ENCODE measurements at regions not wholly inside any gene's neighbourhood (a gene's known extent, or its start where the extent isn't known, plus 50 kb on each side); places are given as distances from the start of the nearest gene placed in this dataset.

DNA sequence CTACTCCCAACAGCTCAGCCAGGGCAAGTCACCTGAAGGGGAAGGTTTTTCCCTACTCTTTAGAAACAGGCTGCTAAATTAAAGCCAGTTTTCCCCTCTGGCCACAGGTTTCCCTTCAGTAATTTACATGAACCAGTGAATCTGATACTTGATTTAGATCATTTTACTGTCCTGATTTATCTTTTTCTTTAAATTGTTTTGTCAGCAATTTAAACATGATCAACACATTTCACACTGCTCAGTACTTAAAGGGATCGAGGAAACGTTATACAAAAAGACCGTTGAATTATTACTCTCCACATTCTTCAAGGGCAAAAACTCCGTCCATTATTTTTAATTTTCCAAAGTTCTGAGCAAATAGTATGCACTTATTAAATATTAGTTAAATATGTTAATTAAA lies 1165.7 kb upstream of the GYPC start:
- Histone ChIP-seq H2AFZ (ENCODE audit: low read depth, low read length) (no peak overlapping the region), H3K18ac (ENCODE audit: low read depth in 1 of 2, low read length in 2 of 2) (no peak overlapping the region), H3K79me1 (replicated peaks; ENCODE audit: low read length, poor library complexity, severe bottlenecking) (no peaks in the 10 kb centered on the region), H4K91ac (ENCODE audit: low read length) (no peak overlapping the region), H4K8ac (ENCODE audit: low read length) (no peak overlapping the region), H3K23ac (ENCODE audit: low read length in 2 of 2) (no peak overlapping the region), H3K4me2 (ENCODE audit: low read length, poor library complexity, severe bottlenecking) (no peak overlapping the region), H3K36me3 (ENCODE audit: control insufficient read depth in 1 of 2, insufficient read depth in 2 of 2, low read depth in 1 of 2, low read length in 2 of 2) (no peaks in the 10 kb centered on the region), H3K27ac (ENCODE audit: low read length, poor library complexity, severe bottlenecking) (no peak overlapping the region), H3K4me1 (ENCODE audit: control insufficient read depth, insufficient read depth, low read depth, low read length) (no peaks in the 10 kb centered on the region), H2BK12ac (ENCODE audit: low read length in 2 of 2) (no peak overlapping the region), H3K4me3 (ENCODE audit: insufficient read depth in 1 of 2, low read depth in 1 of 2, low read length in 2 of 2) (no peak overlapping the region), H3K9me3 (ENCODE audit: control insufficient read depth, low read length) (no peaks in the 10 kb centered on the region), H3K27me3 (ENCODE audit: control insufficient read depth in 1 of 2, insufficient read depth in 1 of 2, low read length in 2 of 2) (no peaks in the 10 kb centered on the region), H2AK5ac (ENCODE audit: low read length, severe bottlenecking) (no peak overlapping the region), H3K4ac (ENCODE audit: low read depth in 1 of 2, low read length in 2 of 2) (no peak overlapping the region), H3K9ac (ENCODE audit: low read length) (no peak overlapping the region), H3K14ac (ENCODE audit: low read length in 2 of 2) (no peak overlapping the region), H2BK5ac (ENCODE audit: low read depth, low read length, poor library complexity, severe bottlenecking) (no peak overlapping the region), H2BK120ac (ENCODE audit: low read depth, low read length) (no peak overlapping the region), H2BK15ac (ENCODE audit: low read depth, poor library complexity, severe bottlenecking) (no peak overlapping the region)
- no peak for DNase-seq
- WGBS = 95% methylated on average over 3 of the region's 4 CpGs

DNA sequence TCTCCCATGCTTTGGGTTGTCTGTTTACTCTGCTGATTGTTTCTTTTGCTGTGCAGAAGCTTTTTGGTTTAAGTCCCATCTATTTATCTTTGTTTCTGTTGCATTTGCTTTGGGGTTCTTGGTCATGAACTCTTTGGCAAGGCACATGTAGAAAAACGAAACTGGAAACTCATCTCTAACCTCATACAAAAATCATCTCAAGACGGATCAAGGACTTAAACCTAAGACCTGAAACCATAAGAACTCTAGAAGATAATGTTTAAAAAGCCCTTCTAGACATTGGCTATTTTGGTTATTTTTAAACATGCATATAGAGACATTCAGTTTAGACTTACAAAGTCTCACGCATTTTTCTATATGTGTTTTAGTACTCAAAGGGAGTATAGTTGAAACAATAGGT lies 1164.3 kb upstream of the GYPC start:
- Histone ChIP-seq H3K18ac (ENCODE audit: low read depth in 1 of 2, low read length in 2 of 2) (no peak overlapping the region), H3K36me3 (ENCODE audit: control insufficient read depth in 1 of 2, insufficient read depth in 2 of 2, low read depth in 1 of 2, low read length in 2 of 2) (no peaks in the 10 kb centered on the region), H2BK12ac (ENCODE audit: low read length in 2 of 2) (no peak overlapping the region), H2BK15ac (ENCODE audit: low read depth, poor library complexity, severe bottlenecking) (no peak overlapping the region), H2AFZ (ENCODE audit: low read depth, low read length) (no peak overlapping the region), H3K79me1 (replicated peaks; ENCODE audit: low read length, poor library complexity, severe bottlenecking) (no peaks in the 10 kb centered on the region), H2AK5ac (ENCODE audit: low read length, severe bottlenecking) (no peak overlapping the region), H3K9ac (ENCODE audit: low read length) (no peak overlapping the region), H3K4me2 (ENCODE audit: low read length, poor library complexity, severe bottlenecking) (no peak overlapping the region), H3K4ac (ENCODE audit: low read depth in 1 of 2, low read length in 2 of 2) (no peak overlapping the region), H4K91ac (ENCODE audit: low read length) (no peak overlapping the region), H3K14ac (ENCODE audit: low read length in 2 of 2) (no peak overlapping the region), H3K27me3 (ENCODE audit: control insufficient read depth in 1 of 2, insufficient read depth in 1 of 2, low read length in 2 of 2) (no peaks in the 10 kb centered on the region), H3K4me3 (ENCODE audit: insufficient read depth in 1 of 2, low read depth in 1 of 2, low read length in 2 of 2) (no peak overlapping the region), H3K27ac (ENCODE audit: low read length, poor library complexity, severe bottlenecking) (no peak overlapping the region), H3K23ac (ENCODE audit: low read length in 2 of 2) (no peak overlapping the region), H2BK5ac (ENCODE audit: low read depth, low read length, poor library complexity, severe bottlenecking) (no peak overlapping the region), H3K9me3 (ENCODE audit: control insufficient read depth, low read length) (no peaks in the 10 kb centered on the region), H2BK120ac (ENCODE audit: low read depth, low read length) (no peak overlapping the region), H4K8ac (ENCODE audit: low read length) (no peak overlapping the region), H3K4me1 (ENCODE audit: control insufficient read depth, insufficient read depth, low read depth, low read length) (no peaks in the 10 kb centered on the region)
- no peak for DNase-seq
- 78% methylated on average over 1 of the region's 3 CpGs for WGBS

DNA sequence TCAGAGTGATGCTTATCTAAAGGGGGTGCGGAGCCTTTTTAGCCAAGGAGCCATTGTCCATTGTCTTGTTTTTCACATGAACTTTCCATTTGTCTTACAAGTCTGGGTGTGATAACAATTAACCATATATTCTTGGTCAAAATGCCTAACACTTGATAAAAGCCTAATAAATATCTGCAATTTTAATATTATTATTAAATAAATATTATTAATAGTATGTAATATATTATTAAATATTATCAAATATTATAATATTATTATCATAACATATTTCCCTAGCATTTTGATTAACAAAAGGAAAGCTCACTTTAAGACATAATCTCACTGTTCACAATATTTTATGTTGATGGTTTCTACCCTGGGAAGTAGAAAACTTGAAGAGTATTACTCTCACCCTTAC lies 1143.6 kb upstream of the GYPC start:
- Histone ChIP-seq H2AFZ (ENCODE audit: low read depth, low read length) (no peak overlapping the region), H3K36me3 (ENCODE audit: control insufficient read depth in 1 of 2, insufficient read depth in 2 of 2, low read depth in 1 of 2, low read length in 2 of 2) (no peaks in the 10 kb centered on the region), H3K23ac (ENCODE audit: low read length in 2 of 2) (no peak overlapping the region), H3K9me3 (ENCODE audit: control insufficient read depth, low read length) (peaks cover 15% of the 10 kb centered on the region), H4K8ac (ENCODE audit: low read length) (no peak overlapping the region), H2BK5ac (ENCODE audit: low read depth, low read length, poor library complexity, severe bottlenecking) (no peak overlapping the region), H3K4me1 (ENCODE audit: control insufficient read depth, insufficient read depth, low read depth, low read length) (no peaks in the 10 kb centered on the region), H3K18ac (ENCODE audit: low read depth in 1 of 2, low read length in 2 of 2) (no peak overlapping the region), H2BK12ac (ENCODE audit: low read length in 2 of 2) (no peak overlapping the region), H3K4me3 (ENCODE audit: insufficient read depth in 1 of 2, low read depth in 1 of 2, low read length in 2 of 2) (no peak overlapping the region), H3K14ac (ENCODE audit: low read length in 2 of 2) (no peak overlapping the region), H3K4me2 (ENCODE audit: low read length, poor library complexity, severe bottlenecking) (no peak overlapping the region), H3K27ac (ENCODE audit: low read length, poor library complexity, severe bottlenecking) (no peak overlapping the region), H2AK5ac (ENCODE audit: low read length, severe bottlenecking) (no peak overlapping the region), H3K27me3 (ENCODE audit: control insufficient read depth in 1 of 2, insufficient read depth in 1 of 2, low read length in 2 of 2) (no peaks in the 10 kb centered on the region), H3K4ac (ENCODE audit: low read depth in 1 of 2, low read length in 2 of 2) (no peak overlapping the region), H3K79me1 (replicated peaks; ENCODE audit: low read length, poor library complexity, severe bottlenecking) (no peaks in the 10 kb centered on the region), H2BK120ac (ENCODE audit: low read depth, low read length) (no peak overlapping the region), H3K9ac (ENCODE audit: low read length) (no peak overlapping the region), H2BK15ac (ENCODE audit: low read depth, poor library complexity, severe bottlenecking) (no peak overlapping the region), H4K91ac (ENCODE audit: low read length) (no peak overlapping the region)
- no peak for DNase-seq
- WGBS = no CpG with 5 or more reads among the region's 1 CpG

DNA sequence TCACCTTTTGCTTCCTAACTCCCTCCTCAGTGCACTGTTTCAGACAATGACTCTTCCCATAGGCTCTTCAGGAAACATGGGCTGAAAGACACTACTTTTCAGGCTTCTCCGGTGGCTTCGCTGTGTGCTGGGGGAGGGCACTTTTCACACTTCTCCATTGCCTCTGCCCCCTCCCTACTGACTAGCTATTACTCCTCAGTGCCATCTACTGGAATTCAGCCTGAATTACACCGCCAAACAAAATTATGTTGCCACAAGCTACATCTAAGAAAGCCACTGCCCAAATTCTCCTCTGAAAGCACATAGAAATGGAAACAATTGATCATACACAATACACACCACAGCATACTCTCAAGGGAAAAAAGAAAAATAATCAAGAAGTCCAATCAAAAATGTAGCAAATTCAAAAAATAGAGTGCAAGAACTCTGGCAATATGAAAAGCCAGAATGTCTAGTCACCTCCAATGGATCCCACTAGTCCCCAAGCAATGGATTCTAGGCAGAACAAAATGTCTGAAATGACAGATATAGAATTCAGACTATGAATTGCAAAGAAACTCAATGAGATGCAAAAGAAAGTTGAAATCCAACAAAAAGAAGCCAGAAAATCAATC lies 1139.4 kb upstream of the GYPC start:
- no peak overlapping the region for H4K8ac ChIP-seq (ENCODE audit: low read length)
- no peak overlapping the region for H2BK12ac ChIP-seq (ENCODE audit: low read length in 2 of 2)
- H3K9ac ChIP-seq (ENCODE audit: low read length) = no peak overlapping the region
- no peak overlapping the region for H2BK120ac ChIP-seq (ENCODE audit: low read depth, low read length)
- H3K4me3 ChIP-seq (ENCODE audit: insufficient read depth in 1 of 2, low read depth in 1 of 2, low read length in 2 of 2) = no peak overlapping the region
- no peak overlapping the region for H3K18ac ChIP-seq (ENCODE audit: low read depth in 1 of 2, low read length in 2 of 2)
- no peak overlapping the region for H3K27ac ChIP-seq (ENCODE audit: low read length, poor library complexity, severe bottlenecking)
- no peaks in the 10 kb centered on the region for H3K36me3 ChIP-seq (ENCODE audit: control insufficient read depth in 1 of 2, insufficient read depth in 2 of 2, low read depth in 1 of 2, low read length in 2 of 2)
- peak; percentile 14 for DNase-seq
- H3K4me1 ChIP-seq (ENCODE audit: control insufficient read depth, insufficient read depth, low read depth, low read length) = no peaks in the 10 kb centered on the region
- no peak overlapping the region for H3K4ac ChIP-seq (ENCODE audit: low read depth in 1 of 2, low read length in 2 of 2)
- no peak overlapping the region for H2BK5ac ChIP-seq (ENCODE audit: low read depth, low read length, poor library complexity, severe bottlenecking)
- H3K79me1 ChIP-seq (replicated peaks; ENCODE audit: low read length, poor library complexity, severe bottlenecking) = no peaks in the 10 kb centered on the region
- H3K4me2 ChIP-seq (ENCODE audit: low read length, poor library complexity, severe bottlenecking) = no peak overlapping the region
- H2AK5ac ChIP-seq (ENCODE audit: low read length, severe bottlenecking) = no peak overlapping the region
- H2AFZ ChIP-seq (ENCODE audit: low read depth, low read length) = no peak overlapping the region
- H3K27me3 ChIP-seq (ENCODE audit: control insufficient read depth in 1 of 2, insufficient read depth in 1 of 2, low read length in 2 of 2) = no peaks in the 10 kb centered on the region
- no peak overlapping the region for H3K23ac ChIP-seq (ENCODE audit: low read length in 2 of 2)
- H3K14ac ChIP-seq (ENCODE audit: low read length in 2 of 2) = peak overlapping the region in 1 of 2 experiments; percentile 55
- no peak overlapping the region for H4K91ac ChIP-seq (ENCODE audit: low read length)
- H3K9me3 ChIP-seq (ENCODE audit: control insufficient read depth, low read length) = peaks cover 3% of the 10 kb centered on the region
- no peak overlapping the region for H2BK15ac ChIP-seq (ENCODE audit: low read depth, poor library complexity, severe bottlenecking)
- WGBS = 29% methylated on average over 3 of the region's 3 CpGs
